OCI-LY1 (cell line): ENCODE measurements at regions not wholly inside any gene's neighbourhood (a gene's known extent, or its start where the extent isn't known, plus 50 kb on each side); places are given as distances from the start of the nearest gene placed in this dataset.

ENCODE experiments used
- CTCF ChIP-seq: fragments of 200-600 bp; sonication (generic), shearing (Covaris generic); IDR thresholded peaks from 2 replicates; pipeline ENCODE4 v1.5.1; 2017; ENCODE audit warnings: mild to moderate bottlenecking, antibody characterized with exemption, low read length, moderate library complexity, mixed read lengths
- EZH2 ChIP-seq: fragments of 200-600 bp; sonication (generic), shearing (Covaris generic); IDR thresholded peaks from 2 replicates; pipeline ENCODE4 v1.8.0; 2017; ENCODE audit warnings: borderline replicate concordance, mixed run types, mild to moderate bottlenecking, antibody characterized with exemption, low read length, moderate library complexity, mixed read lengths

DNA sequence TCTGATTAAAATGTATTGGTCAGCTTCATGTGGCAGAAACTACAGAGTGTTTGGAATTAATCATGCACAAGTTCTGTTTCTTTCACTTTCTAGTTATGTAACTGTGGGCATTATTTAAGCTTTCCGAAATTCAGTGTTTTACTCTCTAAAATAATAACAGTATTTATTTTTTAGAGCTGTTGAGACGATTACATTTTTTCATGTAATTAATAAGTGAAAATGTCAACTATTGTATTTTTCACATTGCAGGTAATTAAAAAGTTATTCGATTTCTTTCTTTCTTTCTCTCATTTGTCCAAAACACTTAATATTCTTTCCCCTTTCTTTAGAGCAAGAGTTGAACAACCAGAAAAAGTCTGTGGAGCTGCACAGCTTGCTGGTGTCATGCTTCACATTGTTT is 559.4 kb upstream of the PCDH20 start:
- TF ChIP-seq EZH2 (no peak), CTCF (no peak)
